ENCODE measurements at regions not wholly inside any gene's neighbourhood (a gene's known extent, or its start where the extent isn't known, plus 50 kb on each side); places are given as distances from the start of the nearest gene placed in this dataset.

DNA sequence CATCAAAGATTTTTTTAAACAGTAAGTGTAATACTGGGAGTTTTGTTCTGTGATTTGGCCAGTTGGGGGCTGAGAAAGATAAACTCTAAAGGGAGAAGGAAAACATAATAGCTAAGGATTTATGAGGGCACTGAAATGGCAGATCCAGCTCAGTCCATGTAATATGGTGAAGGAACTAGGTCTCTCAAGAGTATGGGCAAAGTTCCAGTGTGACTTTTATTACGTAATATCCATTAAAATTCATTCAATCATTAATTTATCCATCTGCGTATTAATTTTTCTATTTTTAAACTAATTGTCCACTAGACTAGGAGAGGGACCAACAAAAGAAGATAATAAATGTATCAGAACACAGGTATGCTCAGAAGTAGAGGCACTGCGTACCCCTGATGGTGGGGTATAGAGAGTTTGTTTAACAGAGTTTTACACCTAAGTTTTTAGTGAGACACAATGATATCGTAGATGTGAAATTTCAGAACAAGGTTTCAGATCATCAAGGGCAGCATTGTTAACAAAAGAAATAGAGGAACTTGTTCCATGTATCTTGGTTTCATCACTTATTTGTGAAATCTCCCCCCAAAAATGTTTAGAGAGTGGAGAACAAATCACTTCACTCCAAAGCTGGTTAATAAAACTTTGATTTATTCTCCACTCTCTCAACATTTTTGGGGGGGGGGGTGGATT is 351.1 kb downstream of the GRXCR1 start:
- no peak for DNase-seq (ENCODE audit: low read depth in 3 of 3)

GRCh38 chr4:43244688-43245382 is 352.3 kb downstream of the GRXCR1 start:
- DNase-seq (ENCODE audit: low read depth in 3 of 3), result no peak

GRCh38 chr4:43251841-43252240 is 359.3 kb downstream of the GRXCR1 start:
- no peak for DNase-seq (ENCODE audit: low read depth in 3 of 3)

DNA sequence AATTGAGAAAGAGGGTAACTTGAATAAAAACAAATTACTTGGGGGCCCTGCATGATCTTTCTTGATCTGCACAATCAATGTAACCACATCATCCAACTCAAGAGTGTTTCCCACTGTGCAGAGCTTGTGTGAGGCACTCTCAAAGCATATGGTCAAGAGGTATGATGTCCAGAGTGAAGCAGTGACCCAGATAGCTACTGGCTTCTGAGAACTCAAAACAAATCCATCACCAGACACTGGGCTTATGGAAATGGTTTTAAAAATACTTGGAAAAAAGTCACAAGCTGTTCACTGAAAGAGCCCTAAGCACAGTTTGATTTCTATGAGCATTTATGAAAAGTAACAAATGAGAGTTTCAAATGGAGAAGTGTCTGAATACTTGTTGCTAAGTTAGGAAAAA is 361.0 kb downstream of the GRXCR1 start:
- DNase-seq (ENCODE audit: low read depth in 3 of 3), result no peak

DNA sequence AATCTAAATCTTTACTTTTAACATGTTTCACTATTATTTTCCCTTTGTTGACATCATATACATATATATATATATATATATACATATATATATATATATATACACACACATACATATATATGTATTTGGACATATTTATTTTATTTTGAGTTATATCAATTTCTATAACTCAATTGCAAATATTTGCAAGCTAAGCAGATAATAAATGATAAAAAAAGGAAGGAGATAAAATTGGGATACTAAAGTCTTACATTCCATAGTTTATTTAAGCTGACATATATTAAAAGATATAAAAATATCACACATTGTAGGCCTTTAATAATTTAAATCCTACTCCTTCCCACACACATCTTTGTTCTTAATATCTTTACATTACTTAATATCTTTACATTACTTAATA is 372.2 kb downstream of the GRXCR1 start:
- DNase-seq (ENCODE audit: low read depth in 3 of 3), result no peak

DNA sequence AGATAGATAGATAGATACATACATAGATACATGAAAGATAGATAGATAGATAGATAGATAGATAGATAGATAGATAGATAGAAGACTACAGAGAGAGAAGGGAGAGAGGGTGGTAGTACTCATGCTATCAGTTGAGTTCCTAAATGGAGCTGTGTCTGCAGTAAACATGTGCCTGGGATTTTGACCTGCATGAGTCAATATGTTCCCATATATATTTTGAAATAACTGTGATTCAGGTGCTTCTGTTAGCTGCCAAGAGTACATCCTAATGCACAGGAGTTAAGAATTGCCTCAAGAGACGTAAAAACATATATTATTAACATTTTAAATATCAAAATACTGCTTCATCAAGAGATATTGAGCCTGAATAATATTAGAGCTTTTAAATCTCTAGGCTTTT is 379.4 kb downstream of the GRXCR1 start:
- no peak for DNase-seq (ENCODE audit: low read depth in 3 of 3)

DNA sequence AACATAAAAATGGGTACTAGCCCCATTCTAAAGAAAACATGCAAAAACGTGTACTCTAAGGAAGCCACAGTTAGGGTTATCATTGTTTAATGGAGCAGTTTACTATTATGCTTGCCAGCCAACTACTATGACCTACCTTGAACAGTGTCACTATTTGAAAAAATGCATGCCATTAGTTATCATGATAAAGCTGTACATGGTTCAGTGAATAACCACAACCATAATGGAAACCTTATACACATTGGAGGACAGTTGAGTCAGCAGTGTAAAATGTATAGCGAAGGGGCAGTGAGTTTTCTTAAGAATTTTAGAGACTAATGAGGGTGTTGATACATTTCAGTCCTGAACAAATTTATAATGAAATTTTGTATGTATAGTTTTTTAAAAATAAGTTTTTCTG is 381.9 kb downstream of the GRXCR1 start:
- DNase-seq (ENCODE audit: low read depth in 3 of 3), result no peak

DNA sequence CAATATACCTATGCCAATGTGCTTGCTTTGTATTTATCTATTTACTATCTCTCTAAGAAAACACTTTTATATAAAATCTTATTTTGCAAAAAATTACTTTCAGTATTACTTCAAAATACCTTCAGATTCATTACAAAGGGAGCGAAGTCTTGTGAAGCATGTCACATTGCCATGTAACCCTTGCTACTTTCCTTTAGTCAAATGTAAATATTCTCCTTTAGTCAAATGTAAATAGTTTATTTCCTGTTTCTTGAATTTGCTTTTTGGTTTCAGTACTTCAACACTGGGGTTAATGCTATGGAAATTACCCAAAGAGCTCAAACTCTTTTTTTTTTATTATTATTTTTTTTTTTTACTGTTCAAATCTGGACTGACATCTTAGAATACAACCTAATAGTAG is 383.3 kb downstream of the GRXCR1 start:
- DNase-seq (ENCODE audit: low read depth in 3 of 3), result no peak

DNA sequence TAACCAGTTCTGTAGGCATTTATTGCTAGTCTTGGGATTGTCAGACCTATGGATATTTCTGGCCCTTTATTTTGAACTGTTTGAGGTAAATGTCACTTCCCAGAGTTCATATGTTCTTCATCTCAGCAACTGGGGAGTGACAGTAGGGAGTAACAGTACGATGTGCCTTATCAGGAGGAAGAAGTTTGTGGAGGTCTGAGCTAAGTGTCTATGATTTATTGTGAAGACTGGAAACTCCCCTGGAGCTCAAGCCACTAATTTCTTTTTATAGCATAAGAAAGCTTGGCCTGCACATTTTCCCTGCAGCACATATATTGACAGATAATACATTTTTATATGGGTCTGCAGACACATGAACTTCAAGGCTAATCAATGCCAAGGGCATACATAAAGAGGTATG is 383.8 kb downstream of the GRXCR1 start:
- no peak for DNase-seq (ENCODE audit: low read depth in 3 of 3)

- DNase-seq (ENCODE audit: low read depth in 3 of 3), result no peak
Observed at GRCh38 chr4:43277003-43277402, 384.5 kb downstream of the GRXCR1 start.

- DNase-seq (ENCODE audit: low read depth in 3 of 3), result no peak
Observed at GRCh38 chr4:43282534-43282933, 390.0 kb downstream of the GRXCR1 start.

GRCh38 chr4:43286137-43286536 is 393.6 kb downstream of the GRXCR1 start:
- DNase-seq (ENCODE audit: low read depth in 3 of 3), result no peak

- DNase-seq (ENCODE audit: low read depth in 3 of 3), result no peak
Observed at GRCh38 chr4:43296946-43297528, 404.5 kb downstream of the GRXCR1 start.

- no peak for DNase-seq (ENCODE audit: low read depth in 3 of 3)
Observed at GRCh38 chr4:43316813-43317212, 424.3 kb downstream of the GRXCR1 start.

DNA sequence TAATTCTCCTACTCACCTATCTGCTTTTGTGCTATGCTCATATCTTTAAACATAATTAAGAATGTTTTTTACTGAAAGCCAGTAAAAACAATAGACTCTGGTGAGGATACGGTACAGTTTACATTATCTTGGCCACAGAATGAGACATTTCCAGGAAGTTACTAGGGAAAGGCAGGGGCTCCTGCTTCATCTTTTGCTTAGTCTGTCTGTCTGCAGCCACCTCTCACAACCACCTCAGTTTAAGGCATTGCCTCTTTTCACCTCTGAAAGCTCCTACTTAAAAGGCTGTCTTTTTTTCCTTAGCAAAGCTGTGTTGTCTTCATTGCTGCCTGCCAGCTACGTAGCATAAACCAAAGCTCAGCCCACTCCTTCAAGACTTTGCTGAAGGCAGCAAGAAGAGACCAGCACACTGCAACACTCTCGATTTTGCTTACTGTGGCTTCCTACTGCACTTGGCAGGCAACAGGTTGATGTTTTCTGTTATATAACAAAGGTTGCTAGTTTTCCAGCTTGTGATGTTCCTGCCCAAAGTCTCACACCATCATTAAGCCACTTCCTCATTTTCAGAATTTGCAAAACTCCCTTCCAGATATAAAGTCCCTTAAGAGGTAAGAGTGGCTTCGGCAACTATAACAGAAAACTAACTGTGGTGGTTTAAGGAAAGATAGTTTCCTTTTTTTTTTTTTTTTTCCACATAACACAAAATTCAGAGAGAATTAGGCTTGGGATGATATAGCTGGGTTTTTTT is 432.9 kb downstream of the GRXCR1 start:
- DNase-seq (ENCODE audit: low read depth in 3 of 3), result no peak

- no peak for DNase-seq (ENCODE audit: low read depth in 3 of 3)
Observed at GRCh38 chr4:43330288-43330687, 437.8 kb downstream of the GRXCR1 start.

- no peak for DNase-seq (ENCODE audit: low read depth in 3 of 3)
Observed at GRCh38 chr4:43331226-43332051, 438.9 kb downstream of the GRXCR1 start.

DNA sequence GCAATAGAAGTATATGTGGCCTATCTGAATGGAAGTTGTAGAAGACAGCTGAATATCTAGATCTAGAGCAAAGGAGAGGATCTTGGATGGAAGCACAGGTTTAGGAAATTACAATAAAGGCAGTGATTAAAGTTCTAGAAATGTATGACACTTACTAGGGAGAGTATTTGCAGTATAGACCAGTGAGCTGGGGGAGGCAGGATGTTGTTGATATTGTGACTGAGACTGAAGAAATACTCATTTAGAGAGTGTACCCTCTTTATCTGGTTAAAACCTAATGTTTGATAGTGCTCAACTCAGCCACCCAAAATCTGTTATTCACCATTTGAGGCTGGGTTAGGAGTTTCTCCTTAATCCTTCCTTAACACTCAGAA is 439.5 kb downstream of the GRXCR1 start:
- DNase-seq (ENCODE audit: low read depth in 3 of 3), result no peak

- DNase-seq (ENCODE audit: low read depth in 3 of 3), result no peak
Observed at GRCh38 chr4:43337707-43338106, 445.2 kb downstream of the GRXCR1 start.

GRCh38 chr4:43339435-43339834 is 446.9 kb downstream of the GRXCR1 start:
- no peak for DNase-seq (ENCODE audit: low read depth in 3 of 3)

DNA sequence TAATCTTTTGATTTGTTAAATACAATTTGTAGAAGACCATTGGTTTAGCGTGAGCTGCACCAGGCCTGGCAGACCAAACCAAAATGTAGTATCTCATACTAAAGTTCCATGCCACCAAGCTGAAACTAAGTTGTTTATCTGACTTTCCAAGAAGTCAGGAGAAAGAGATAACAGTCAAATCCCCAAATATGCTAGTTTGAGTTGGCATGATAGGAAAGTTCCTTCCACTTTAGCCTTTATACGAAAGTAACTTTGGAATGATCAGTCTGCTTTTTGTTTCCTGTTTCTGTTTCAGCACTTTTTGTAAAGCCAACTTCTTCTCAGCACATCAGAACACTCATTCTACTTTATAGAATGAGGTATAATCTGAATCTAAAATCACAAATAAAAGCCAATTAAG is 449.2 kb downstream of the GRXCR1 start:
- no peak for DNase-seq (ENCODE audit: low read depth in 3 of 3)

DNA sequence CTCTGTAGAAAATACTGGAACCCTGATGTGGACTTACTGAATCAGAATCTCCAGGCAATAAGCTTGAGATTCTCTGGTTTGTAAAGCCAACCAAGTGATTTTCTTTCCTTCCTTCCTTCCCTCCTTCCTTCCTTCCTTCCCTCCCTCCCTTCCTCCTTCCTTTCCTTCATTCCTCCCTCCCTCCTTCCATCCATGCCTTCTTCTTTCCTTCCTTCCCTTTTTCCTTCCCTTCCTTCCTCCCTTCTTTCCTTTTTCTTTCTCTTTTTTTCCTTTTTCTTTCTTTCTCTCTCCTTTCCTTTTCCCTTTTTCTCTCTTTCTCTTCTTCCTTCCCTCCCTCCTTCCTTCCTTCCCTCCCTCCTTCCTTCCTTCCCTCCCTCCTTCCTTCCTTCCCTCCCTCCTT is 450.8 kb downstream of the GRXCR1 start:
- no peak for DNase-seq (ENCODE audit: low read depth in 3 of 3)
